ENCODE measurements at regions not wholly inside any gene's neighbourhood (a gene's known extent, or its start where the extent isn't known, plus 50 kb on each side); places are given as distances from the start of the nearest gene placed in this dataset.
"Not testable (repeated sequence)": the region's sequence is repeated elsewhere in the genome, so short reads cannot be mapped to it uniquely, and the experiment has no call there.

GRCh38 chr3:195999176-195999575 lies 82.7 kb downstream of the TFRC start:
- DNase-seq (ENCODE audit: low read depth): not testable (repeated sequence)

- not testable (repeated sequence) for DNase-seq (ENCODE audit: low read depth)
Measured at GRCh38 chr3:195996314-195996713, 85.6 kb downstream of the TFRC start.

GRCh38 chr3:195994343-195994742 lies 86.0 kb upstream of the TNK2 start:
- DNase-seq (ENCODE audit: low read depth): not testable (repeated sequence)

- DNase-seq (ENCODE audit: low read depth): not testable (repeated sequence)
Measured at GRCh38 chr3:195993671-195994070, 85.3 kb upstream of the TNK2 start.

GRCh38 chr3:195992956-195993595 lies 84.7 kb upstream of the TNK2 start:
- DNase-seq (ENCODE audit: low read depth): not testable (repeated sequence)

GRCh38 chr3:195991986-195992385 lies 83.6 kb upstream of the TNK2 start:
- DNase-seq (ENCODE audit: low read depth): not testable (repeated sequence)

GRCh38 chr3:195991243-195991642 lies 82.9 kb upstream of the TNK2 start:
- not testable (repeated sequence) for DNase-seq (ENCODE audit: low read depth)

- DNase-seq (ENCODE audit: low read depth): not testable (repeated sequence)
Measured at GRCh38 chr3:195990841-195991174, 82.5 kb upstream of the TNK2 start.

- peak; percentile 60 for DNase-seq (ENCODE audit: low read depth)
Measured at GRCh38 chr3:195989921-195990840, 81.8 kb upstream of the TNK2 start.

GRCh38 chr3:195989197-195989920 lies 81.0 kb upstream of the TNK2 start:
- not testable (repeated sequence) for DNase-seq (ENCODE audit: low read depth)

GRCh38 chr3:195988764-195989163 lies 80.4 kb upstream of the TNK2 start:
- DNase-seq (ENCODE audit: low read depth): not testable (repeated sequence)

GRCh38 chr3:195987001-195987400 lies 78.7 kb upstream of the TNK2 start:
- DNase-seq (ENCODE audit: low read depth): not testable (repeated sequence)

- DNase-seq (ENCODE audit: low read depth): not testable (repeated sequence)
Measured at GRCh38 chr3:195986576-195986975, 78.2 kb upstream of the TNK2 start.

GRCh38 chr3:195985348-195985920 lies 77.1 kb upstream of the TNK2 start:
- not testable (repeated sequence) for DNase-seq (ENCODE audit: low read depth)

GRCh38 chr3:195984392-195985030 lies 76.2 kb upstream of the TNK2 start:
- DNase-seq (ENCODE audit: low read depth): not testable (repeated sequence)

GRCh38 chr3:195983880-195984279 lies 75.5 kb upstream of the TNK2 start:
- DNase-seq (ENCODE audit: low read depth): not testable (repeated sequence)

- DNase-seq (ENCODE audit: low read depth): not testable (repeated sequence)
Measured at GRCh38 chr3:195982754-195983153, 74.4 kb upstream of the TNK2 start.

GRCh38 chr3:195981778-195982177 lies 73.4 kb upstream of the TNK2 start:
- not testable (repeated sequence) for DNase-seq (ENCODE audit: low read depth)

GRCh38 chr3:195979877-195980276 lies 71.5 kb upstream of the TNK2 start:
- not testable (repeated sequence) for DNase-seq (ENCODE audit: low read depth)

- not testable (repeated sequence) for DNase-seq (ENCODE audit: low read depth)
Measured at GRCh38 chr3:195978585-195978984, 70.2 kb upstream of the TNK2 start.

GRCh38 chr3:195976876-195977275 lies 68.5 kb upstream of the TNK2 start:
- DNase-seq (ENCODE audit: low read depth): not testable (repeated sequence)

- not testable (repeated sequence) for DNase-seq (ENCODE audit: low read depth)
Measured at GRCh38 chr3:195974281-195974680, 65.9 kb upstream of the TNK2 start.

All from GM04504 (cell line).